ENCODE measurements at regions not wholly inside any gene's neighbourhood (a gene's known extent, or its start where the extent isn't known, plus 50 kb on each side); places are given as distances from the start of the nearest gene placed in this dataset.

DNA sequence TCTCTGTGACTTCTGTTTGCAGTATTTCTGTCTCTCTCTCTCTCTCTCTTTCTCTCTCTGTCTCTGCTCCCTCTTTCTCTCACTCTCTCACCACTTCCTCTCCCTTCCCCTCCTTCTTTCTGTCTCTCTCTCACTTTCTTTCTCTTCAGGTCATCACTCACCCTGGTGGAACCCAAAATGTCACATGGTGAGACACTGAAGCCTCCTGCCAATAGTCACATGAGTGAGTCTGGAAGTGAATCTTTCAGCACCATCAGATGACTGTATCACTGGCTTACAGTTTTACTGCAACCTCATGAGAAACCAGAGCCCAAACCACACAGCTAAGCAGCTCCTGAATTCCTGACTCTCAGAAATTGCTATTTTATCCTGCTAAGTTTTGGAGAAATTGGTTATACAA is 414.6 kb downstream of the CAAP1 start:
- no peak for DNase-seq (ENCODE audit: low read depth, low spot score)
- no peaks in the 10 kb centered on the region for H3K36me3 Mint-ChIP-seq (ENCODE audit: low read depth)
- H3K27ac Mint-ChIP-seq (ENCODE audit: unreplicated experiment): peak overlapping the region; percentile 68
- no peaks in the 10 kb centered on the region for H3K27me3 Mint-ChIP-seq (ENCODE audit: low read depth)
- no peaks in the 10 kb centered on the region for H3K4me1 Mint-ChIP-seq
- no peak overlapping the region for H3K4me3 Mint-ChIP-seq
- TF ChIP-seq, protein P1, sequence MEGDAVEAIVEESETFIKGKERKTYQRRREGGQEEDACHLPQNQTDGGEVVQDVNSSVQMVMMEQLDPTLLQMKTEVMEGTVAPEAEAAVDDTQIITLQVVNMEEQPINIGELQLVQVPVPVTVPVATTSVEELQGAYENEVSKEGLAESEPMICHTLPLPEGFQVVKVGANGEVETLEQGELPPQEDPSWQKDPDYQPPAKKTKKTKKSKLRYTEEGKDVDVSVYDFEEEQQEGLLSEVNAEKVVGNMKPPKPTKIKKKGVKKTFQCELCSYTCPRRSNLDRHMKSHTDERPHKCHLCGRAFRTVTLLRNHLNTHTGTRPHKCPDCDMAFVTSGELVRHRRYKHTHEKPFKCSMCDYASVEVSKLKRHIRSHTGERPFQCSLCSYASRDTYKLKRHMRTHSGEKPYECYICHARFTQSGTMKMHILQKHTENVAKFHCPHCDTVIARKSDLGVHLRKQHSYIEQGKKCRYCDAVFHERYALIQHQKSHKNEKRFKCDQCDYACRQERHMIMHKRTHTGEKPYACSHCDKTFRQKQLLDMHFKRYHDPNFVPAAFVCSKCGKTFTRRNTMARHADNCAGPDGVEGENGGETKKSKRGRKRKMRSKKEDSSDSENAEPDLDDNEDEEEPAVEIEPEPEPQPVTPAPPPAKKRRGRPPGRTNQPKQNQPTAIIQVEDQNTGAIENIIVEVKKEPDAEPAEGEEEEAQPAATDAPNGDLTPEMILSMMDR (conservative IDR thresholded peaks at IDR 0.05): no peak
- peaks cover 3% of the 10 kb centered on the region for H3K9me3 Mint-ChIP-seq

GRCh38 chr9:26471261-26471660 is 421.3 kb downstream of the CAAP1 start:
- H3K4me3 Mint-ChIP-seq: no peak overlapping the region
- DNase-seq (ENCODE audit: low read depth, low spot score): no peak
- H3K36me3 Mint-ChIP-seq (ENCODE audit: low read depth): no peaks in the 10 kb centered on the region
- H3K9me3 Mint-ChIP-seq: peaks cover 3% of the 10 kb centered on the region
- TF ChIP-seq, protein P1 (conservative IDR thresholded peaks at IDR 0.05): no peak
- no peaks in the 10 kb centered on the region for H3K27me3 Mint-ChIP-seq (ENCODE audit: low read depth)
- H3K27ac Mint-ChIP-seq (ENCODE audit: unreplicated experiment): no peak overlapping the region
- no peaks in the 10 kb centered on the region for H3K4me1 Mint-ChIP-seq

DNA sequence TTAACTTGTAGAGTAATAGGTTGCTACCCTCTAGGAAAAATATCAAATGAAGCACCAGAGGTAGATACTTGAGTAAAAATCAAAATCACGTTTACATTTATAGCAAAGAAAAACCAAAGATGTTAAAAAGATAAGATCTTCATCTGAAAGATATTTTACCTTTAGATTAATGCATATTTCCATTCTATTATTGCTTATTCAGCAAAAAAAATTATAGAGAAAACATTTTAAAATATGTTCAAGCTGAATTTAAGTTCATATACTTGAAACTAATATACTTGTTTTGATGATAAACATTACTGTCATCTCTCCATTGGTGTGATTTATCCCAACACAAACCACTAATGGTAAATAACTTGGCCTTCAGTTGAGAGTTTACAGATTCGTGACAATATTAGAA is 422.3 kb downstream of the CAAP1 start:
- no peak for DNase-seq (ENCODE audit: low read depth, low spot score)

GRCh38 chr9:26463837-26464236 is 428.8 kb downstream of the CAAP1 start:
- Mint-ChIP-seq H3K4me3 (no peak overlapping the region), H3K4me1 (peaks cover 5% of the 10 kb centered on the region), H3K27ac (ENCODE audit: unreplicated experiment) (no peak overlapping the region), H3K9me3 (peaks cover under 1% of the 10 kb centered on the region), H3K36me3 (ENCODE audit: low read depth) (no peaks in the 10 kb centered on the region), H3K27me3 (ENCODE audit: low read depth) (no peaks in the 10 kb centered on the region)
- no peak for DNase-seq (ENCODE audit: low read depth, low spot score)
- TF ChIP-seq, protein P1 (conservative IDR thresholded peaks at IDR 0.05): no peak

More for the DNA sequence above, 422.3 kb downstream of the CAAP1 start:
- H3K27ac Mint-ChIP-seq (ENCODE audit: unreplicated experiment): no peak overlapping the region
- no peaks in the 10 kb centered on the region for H3K4me1 Mint-ChIP-seq
- peaks cover 3% of the 10 kb centered on the region for H3K9me3 Mint-ChIP-seq
- TF ChIP-seq, protein P1 (conservative IDR thresholded peaks at IDR 0.05): no peak
- no peaks in the 10 kb centered on the region for H3K36me3 Mint-ChIP-seq (ENCODE audit: low read depth)
- no peak overlapping the region for H3K4me3 Mint-ChIP-seq
- no peaks in the 10 kb centered on the region for H3K27me3 Mint-ChIP-seq (ENCODE audit: low read depth)

GRCh38 chr9:26462751-26463150 is 429.9 kb downstream of the CAAP1 start:
- H3K4me1 Mint-ChIP-seq: peaks cover 5% of the 10 kb centered on the region

More at GRCh38 chr9:26462751-26463150, 429.9 kb downstream of the CAAP1 start:
- no peaks in the 10 kb centered on the region for H3K27me3 Mint-ChIP-seq (ENCODE audit: low read depth)
- H3K9me3 Mint-ChIP-seq: no peaks in the 10 kb centered on the region
- DNase-seq (ENCODE audit: low read depth, low spot score): no peak
- TF ChIP-seq, protein P1 (conservative IDR thresholded peaks at IDR 0.05): no peak
- no peak overlapping the region for H3K4me3 Mint-ChIP-seq
- H3K36me3 Mint-ChIP-seq (ENCODE audit: low read depth): no peaks in the 10 kb centered on the region
- no peak overlapping the region for H3K27ac Mint-ChIP-seq (ENCODE audit: unreplicated experiment)
